ENCODE measurements at regions not wholly inside any gene's neighbourhood (a gene's known extent, or its start where the extent isn't known, plus 50 kb on each side); places are given as distances from the start of the nearest gene placed in this dataset.

DNA sequence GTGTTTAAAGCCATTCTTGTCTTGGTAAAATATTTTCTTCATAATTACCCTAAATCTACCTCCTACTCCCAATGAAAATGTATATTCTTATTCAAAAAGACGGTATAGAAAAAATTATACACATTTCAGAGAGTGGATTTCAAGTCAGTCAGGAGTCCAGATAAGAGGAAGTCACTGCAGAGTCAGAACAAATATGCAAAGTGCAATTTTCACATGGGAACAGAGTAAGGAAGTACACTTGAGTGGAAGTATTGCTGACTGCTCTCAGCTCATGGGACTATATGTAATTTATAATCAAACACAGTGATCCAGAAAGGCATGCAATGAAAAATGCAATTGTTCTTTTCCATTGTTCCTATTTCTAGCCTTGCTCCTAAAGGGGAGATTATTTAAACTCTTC, 1128.0 kb downstream of the AACS start:
- H3K27ac ChIP-seq = no peak overlapping the region
- no peak for DNase-seq (ENCODE audit: low spot score)
- TF ChIP-seq, protein P1, sequence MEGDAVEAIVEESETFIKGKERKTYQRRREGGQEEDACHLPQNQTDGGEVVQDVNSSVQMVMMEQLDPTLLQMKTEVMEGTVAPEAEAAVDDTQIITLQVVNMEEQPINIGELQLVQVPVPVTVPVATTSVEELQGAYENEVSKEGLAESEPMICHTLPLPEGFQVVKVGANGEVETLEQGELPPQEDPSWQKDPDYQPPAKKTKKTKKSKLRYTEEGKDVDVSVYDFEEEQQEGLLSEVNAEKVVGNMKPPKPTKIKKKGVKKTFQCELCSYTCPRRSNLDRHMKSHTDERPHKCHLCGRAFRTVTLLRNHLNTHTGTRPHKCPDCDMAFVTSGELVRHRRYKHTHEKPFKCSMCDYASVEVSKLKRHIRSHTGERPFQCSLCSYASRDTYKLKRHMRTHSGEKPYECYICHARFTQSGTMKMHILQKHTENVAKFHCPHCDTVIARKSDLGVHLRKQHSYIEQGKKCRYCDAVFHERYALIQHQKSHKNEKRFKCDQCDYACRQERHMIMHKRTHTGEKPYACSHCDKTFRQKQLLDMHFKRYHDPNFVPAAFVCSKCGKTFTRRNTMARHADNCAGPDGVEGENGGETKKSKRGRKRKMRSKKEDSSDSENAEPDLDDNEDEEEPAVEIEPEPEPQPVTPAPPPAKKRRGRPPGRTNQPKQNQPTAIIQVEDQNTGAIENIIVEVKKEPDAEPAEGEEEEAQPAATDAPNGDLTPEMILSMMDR (IDR thresholded peaks at IDR 0.05) = no peak
- H3K4me3 ChIP-seq = no peak overlapping the region

- no peak for DNase-seq (ENCODE audit: low spot score)
Measured at GRCh38 chr12:126196263-126196662, 1131.0 kb downstream of the AACS start.

DNA sequence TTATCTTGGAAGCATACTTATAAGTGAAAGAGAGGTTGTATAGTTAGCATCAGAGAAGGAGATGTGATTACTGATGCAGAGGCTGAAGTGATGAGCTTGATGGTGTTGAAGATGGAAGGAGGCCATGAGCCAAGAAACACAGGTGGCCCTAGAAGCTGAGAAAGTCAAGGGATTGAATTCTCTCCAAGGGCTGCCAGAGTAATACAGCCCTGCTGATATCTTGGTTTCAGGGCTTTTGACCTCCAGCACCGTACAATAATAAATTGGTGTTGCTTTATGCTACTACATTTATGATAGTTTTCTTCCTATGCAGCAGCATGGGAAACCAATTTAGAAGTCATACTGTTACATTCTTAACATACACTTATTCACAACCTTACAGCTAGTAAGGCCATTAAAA, 1133.3 kb downstream of the AACS start:
- TF ChIP-seq, protein P1 (IDR thresholded peaks at IDR 0.05) = no peak
- no peak overlapping the region for H3K27ac ChIP-seq
- H3K4me3 ChIP-seq = no peak overlapping the region
- DNase-seq (ENCODE audit: low spot score) = no peak

More at GRCh38 chr12:126196263-126196662, 1131.0 kb downstream of the AACS start:
- no peak overlapping the region for H3K27ac ChIP-seq
- TF ChIP-seq, protein P1 (IDR thresholded peaks at IDR 0.05) = no peak
- no peak overlapping the region for H3K4me3 ChIP-seq

- DNase-seq (ENCODE audit: low spot score) = no peak
- no peak overlapping the region for H3K27ac ChIP-seq
- TF ChIP-seq, protein P1 (IDR thresholded peaks at IDR 0.05) = no peak
- no peak overlapping the region for H3K4me3 ChIP-seq
Measured at GRCh38 chr12:126198966-126199692, 1133.9 kb downstream of the AACS start.

DNA sequence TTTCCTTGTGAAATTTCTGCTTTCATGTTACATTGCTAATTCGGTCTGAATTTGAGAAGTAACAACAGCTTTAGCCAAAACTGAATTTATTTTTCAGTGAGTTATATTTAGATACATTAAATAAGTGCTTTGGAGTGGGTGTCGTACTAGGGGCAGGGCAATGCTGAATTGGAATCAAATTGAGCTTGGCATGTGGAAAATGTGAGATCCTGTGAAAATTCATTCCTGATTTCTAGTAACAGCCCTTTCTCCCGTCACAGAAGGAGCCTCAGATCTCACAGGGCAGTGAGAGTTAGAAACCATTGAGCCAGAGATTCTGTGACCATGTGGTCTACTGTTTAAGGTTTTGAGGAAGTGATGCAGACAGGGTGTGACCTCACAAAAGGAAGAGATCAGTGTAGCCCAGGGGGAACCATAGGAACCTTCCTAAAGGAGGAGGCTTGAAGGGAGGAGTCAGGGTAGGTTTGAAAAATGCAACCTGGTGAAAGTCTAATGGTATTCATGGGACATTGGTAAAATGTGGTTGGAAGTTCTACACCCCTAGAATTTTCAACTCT, 1136.8 kb downstream of the AACS start:
- TF ChIP-seq, protein P1 (IDR thresholded peaks at IDR 0.05) = no peak
- no peak overlapping the region for H3K27ac ChIP-seq
- DNase-seq (ENCODE audit: low spot score) = no peak
- H3K4me3 ChIP-seq = no peak overlapping the region

GRCh38 chr12:126204326-126204725, 1139.1 kb downstream of the AACS start:
- no peak for DNase-seq (ENCODE audit: low spot score)
- H3K4me3 ChIP-seq = no peak overlapping the region
- H3K27ac ChIP-seq = no peak overlapping the region
- TF ChIP-seq, protein P1 (IDR thresholded peaks at IDR 0.05) = no peak

DNA sequence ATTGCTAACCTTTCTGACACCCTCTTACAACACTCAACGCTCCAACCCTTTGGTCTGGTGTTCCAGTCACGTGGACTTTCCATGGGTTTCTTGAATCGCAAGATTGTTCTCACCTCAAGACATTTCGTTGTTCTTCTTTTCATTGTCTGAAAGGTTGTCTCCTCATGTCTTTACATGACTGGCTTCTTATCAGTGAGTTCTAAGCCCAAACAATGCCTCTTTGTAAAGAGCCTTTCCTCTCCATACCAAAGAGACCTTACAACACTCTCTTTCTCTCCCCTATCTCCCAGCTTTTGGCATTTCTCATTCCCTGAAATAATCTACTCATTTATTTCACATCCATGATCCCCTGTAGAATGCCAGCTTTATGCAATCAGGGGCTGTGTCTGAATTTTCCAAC, 1144.8 kb downstream of the AACS start:
- TF ChIP-seq, protein P1 (IDR thresholded peaks at IDR 0.05) = no peak
- DNase-seq (ENCODE audit: low spot score) = no peak
- no peak overlapping the region for H3K27ac ChIP-seq
- H3K4me3 ChIP-seq = no peak overlapping the region

Data from coronary artery (tissue), 2 donors.